Osteocyte (in vitro differentiated cells): ENCODE measurements at regions not wholly inside any gene's neighbourhood (a gene's known extent, or its start where the extent isn't known, plus 50 kb on each side); places are given as distances from the start of the nearest gene placed in this dataset.

ENCODE experiments used
- DNase-seq: peaks from one replicate; pipeline ENCODE4 v3.0.0; 2021; ENCODE audit warnings: mixed read lengths; ENCODE audit not compliant: unreplicated experiment; ENCODE audit errors: extremely low spot score
- H3K27ac Mint-ChIP-seq: one replicate; pipeline ENCODE4 v1.8.0; 2021; ENCODE audit warnings: mild to moderate bottlenecking, mixed read lengths; ENCODE audit not compliant: unreplicated experiment
- H3K27me3 Mint-ChIP-seq: one replicate; pipeline ENCODE4 v1.8.0; 2021; ENCODE audit warnings: mixed read lengths; ENCODE audit not compliant: unreplicated experiment
- H3K36me3 Mint-ChIP-seq: one replicate; pipeline ENCODE4 v1.8.0; 2021; ENCODE audit warnings: mixed read lengths; ENCODE audit not compliant: unreplicated experiment
- H3K4me1 Mint-ChIP-seq: one replicate; pipeline ENCODE4 v1.8.0; 2021; ENCODE audit warnings: mixed read lengths; ENCODE audit not compliant: unreplicated experiment
- H3K4me3 Mint-ChIP-seq: one replicate; pipeline ENCODE4 v1.8.0; 2021; ENCODE audit warnings: mild to moderate bottlenecking, moderate library complexity, mixed read lengths; ENCODE audit not compliant: unreplicated experiment
- H3K9me3 Mint-ChIP-seq: one replicate; pipeline ENCODE4 v1.8.0; 2021; ENCODE audit warnings: mixed read lengths; ENCODE audit not compliant: unreplicated experiment
- TF ChIP-seq, protein P1 (sequence below): fragments of 200-600 bp; sonication (generic); IDR thresholded peaks from 2 replicates; pipeline ENCODE4 v1.5.0; 2021; ENCODE audit warnings: antibody characterized with exemption, mild to moderate bottlenecking, moderate library complexity

GRCh38 chr13:84044805-84045204 lies 162.5 kb upstream of the SLITRK1 start:
- Mint-ChIP-seq H3K27ac (no peak overlapping the region), H3K4me3 (no peak overlapping the region), H3K4me1 (peaks cover 1% of the 10 kb centered on the region), H3K9me3 (no peaks in the 10 kb centered on the region), H3K36me3 (no peaks in the 10 kb centered on the region), H3K27me3 (no peaks in the 10 kb centered on the region)
- DNase-seq = no peak
- TF ChIP-seq, protein P1, sequence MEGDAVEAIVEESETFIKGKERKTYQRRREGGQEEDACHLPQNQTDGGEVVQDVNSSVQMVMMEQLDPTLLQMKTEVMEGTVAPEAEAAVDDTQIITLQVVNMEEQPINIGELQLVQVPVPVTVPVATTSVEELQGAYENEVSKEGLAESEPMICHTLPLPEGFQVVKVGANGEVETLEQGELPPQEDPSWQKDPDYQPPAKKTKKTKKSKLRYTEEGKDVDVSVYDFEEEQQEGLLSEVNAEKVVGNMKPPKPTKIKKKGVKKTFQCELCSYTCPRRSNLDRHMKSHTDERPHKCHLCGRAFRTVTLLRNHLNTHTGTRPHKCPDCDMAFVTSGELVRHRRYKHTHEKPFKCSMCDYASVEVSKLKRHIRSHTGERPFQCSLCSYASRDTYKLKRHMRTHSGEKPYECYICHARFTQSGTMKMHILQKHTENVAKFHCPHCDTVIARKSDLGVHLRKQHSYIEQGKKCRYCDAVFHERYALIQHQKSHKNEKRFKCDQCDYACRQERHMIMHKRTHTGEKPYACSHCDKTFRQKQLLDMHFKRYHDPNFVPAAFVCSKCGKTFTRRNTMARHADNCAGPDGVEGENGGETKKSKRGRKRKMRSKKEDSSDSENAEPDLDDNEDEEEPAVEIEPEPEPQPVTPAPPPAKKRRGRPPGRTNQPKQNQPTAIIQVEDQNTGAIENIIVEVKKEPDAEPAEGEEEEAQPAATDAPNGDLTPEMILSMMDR = no peak

- Mint-ChIP-seq H3K4me1 (peaks cover 12% of the 10 kb centered on the region), H3K27ac (no peak overlapping the region), H3K27me3 (no peaks in the 10 kb centered on the region), H3K36me3 (no peaks in the 10 kb centered on the region), H3K9me3 (no peaks in the 10 kb centered on the region), H3K4me3 (no peak overlapping the region)
- TF ChIP-seq, protein P1 = no peak
- DNase-seq = no peak
Observed at GRCh38 chr13:84038001-84038400, 155.7 kb upstream of the SLITRK1 start.

- Mint-ChIP-seq H3K27ac (no peak overlapping the region), H3K4me1 (peaks cover 3% of the 10 kb centered on the region), H3K4me3 (no peak overlapping the region), H3K27me3 (no peaks in the 10 kb centered on the region), H3K36me3 (no peaks in the 10 kb centered on the region), H3K9me3 (peaks cover 4% of the 10 kb centered on the region)
- DNase-seq = no peak
- TF ChIP-seq, protein P1 = no peak
Observed at GRCh38 chr13:84032116-84032515, 149.8 kb upstream of the SLITRK1 start.

GRCh38 chr13:84031120-84031519 lies 148.8 kb upstream of the SLITRK1 start:
- H3K4me3 Mint-ChIP-seq = no peak overlapping the region
- H3K9me3 Mint-ChIP-seq = peaks cover 4% of the 10 kb centered on the region
- H3K27ac Mint-ChIP-seq = no peak overlapping the region
- no peaks in the 10 kb centered on the region for H3K36me3 Mint-ChIP-seq
- TF ChIP-seq, protein P1 = no peak
- no peaks in the 10 kb centered on the region for H3K4me1 Mint-ChIP-seq
- no peak for DNase-seq
- H3K27me3 Mint-ChIP-seq = no peaks in the 10 kb centered on the region

- Mint-ChIP-seq H3K27me3 (no peaks in the 10 kb centered on the region), H3K36me3 (no peaks in the 10 kb centered on the region), H3K4me1 (peaks cover 7% of the 10 kb centered on the region), H3K9me3 (peaks cover 4% of the 10 kb centered on the region), H3K4me3 (no peak overlapping the region), H3K27ac (no peak overlapping the region)
- no peak for DNase-seq
- TF ChIP-seq, protein P1 = no peak
Observed at GRCh38 chr13:84029396-84029795, 147.1 kb upstream of the SLITRK1 start.
